ENCODE measurements at regions not wholly inside any gene's neighbourhood (a gene's known extent, or its start where the extent isn't known, plus 50 kb on each side); places are given as distances from the start of the nearest gene placed in this dataset.

DNA sequence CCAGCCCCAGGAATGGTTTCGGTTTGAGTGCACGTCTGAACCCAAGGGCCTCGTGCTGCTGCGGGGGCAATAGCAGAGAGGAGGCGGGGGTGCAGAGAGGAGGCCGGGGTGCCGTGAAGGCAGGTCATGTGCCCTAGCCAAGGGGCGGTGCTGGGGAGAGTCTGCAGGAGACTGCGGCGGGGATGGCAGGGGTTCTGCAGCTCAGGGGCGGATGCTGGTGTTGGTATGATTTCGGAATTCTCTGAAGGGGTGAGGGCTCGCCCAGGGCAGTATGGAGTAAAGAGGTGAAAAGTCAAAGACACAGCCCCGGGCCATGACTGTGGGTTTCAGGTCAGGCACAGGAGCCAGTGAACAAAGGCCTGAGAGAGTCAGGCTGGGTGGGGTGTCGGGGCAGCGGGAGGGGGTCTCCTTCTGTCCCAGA, 186.5 kb upstream of the HDAC4 start:
- WGBS: 89% methylated on average over 16 of the region's 16 CpGs
- H3K27me3 ChIP-seq (replicated peaks; ENCODE audit: insufficient read depth): no peaks in the 10 kb centered on the region
- no peak for DNase-seq (ENCODE audit: low spot score)
- no peak overlapping the region for H3K4me3 ChIP-seq
- intact Hi-C loops (cut with DNase I): no loop called here
- no peaks in the 10 kb centered on the region for H3K4me1 ChIP-seq (replicated peaks)
- H3K27ac ChIP-seq: no peak overlapping the region
- H3K36me3 ChIP-seq: no peaks in the 10 kb centered on the region
- TF ChIP-seq POLR2A (IDR thresholded peaks at IDR 0.05) (no peak), POLR2AphosphoS5 (IDR thresholded peaks at IDR 0.05) (no peak)
- TF ChIP-seq, protein P1, sequence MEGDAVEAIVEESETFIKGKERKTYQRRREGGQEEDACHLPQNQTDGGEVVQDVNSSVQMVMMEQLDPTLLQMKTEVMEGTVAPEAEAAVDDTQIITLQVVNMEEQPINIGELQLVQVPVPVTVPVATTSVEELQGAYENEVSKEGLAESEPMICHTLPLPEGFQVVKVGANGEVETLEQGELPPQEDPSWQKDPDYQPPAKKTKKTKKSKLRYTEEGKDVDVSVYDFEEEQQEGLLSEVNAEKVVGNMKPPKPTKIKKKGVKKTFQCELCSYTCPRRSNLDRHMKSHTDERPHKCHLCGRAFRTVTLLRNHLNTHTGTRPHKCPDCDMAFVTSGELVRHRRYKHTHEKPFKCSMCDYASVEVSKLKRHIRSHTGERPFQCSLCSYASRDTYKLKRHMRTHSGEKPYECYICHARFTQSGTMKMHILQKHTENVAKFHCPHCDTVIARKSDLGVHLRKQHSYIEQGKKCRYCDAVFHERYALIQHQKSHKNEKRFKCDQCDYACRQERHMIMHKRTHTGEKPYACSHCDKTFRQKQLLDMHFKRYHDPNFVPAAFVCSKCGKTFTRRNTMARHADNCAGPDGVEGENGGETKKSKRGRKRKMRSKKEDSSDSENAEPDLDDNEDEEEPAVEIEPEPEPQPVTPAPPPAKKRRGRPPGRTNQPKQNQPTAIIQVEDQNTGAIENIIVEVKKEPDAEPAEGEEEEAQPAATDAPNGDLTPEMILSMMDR (IDR thresholded peaks at IDR 0.05): no peak
- no peaks in the 10 kb centered on the region for H3K9me3 ChIP-seq

- intact Hi-C loops (cut with DNase I): no loop called here
- H3K27me3 ChIP-seq (replicated peaks; ENCODE audit: insufficient read depth): no peaks in the 10 kb centered on the region
- H3K9me3 ChIP-seq: no peaks in the 10 kb centered on the region
- H3K27ac ChIP-seq: no peak overlapping the region
- H3K4me1 ChIP-seq (replicated peaks): no peaks in the 10 kb centered on the region
- DNase-seq (ENCODE audit: low spot score): no peak
- H3K4me3 ChIP-seq: no peak overlapping the region
- no peaks in the 10 kb centered on the region for H3K36me3 ChIP-seq
- TF ChIP-seq, protein P1 (IDR thresholded peaks at IDR 0.05): no peak
- TF ChIP-seq POLR2AphosphoS5 (IDR thresholded peaks at IDR 0.05) (no peak), POLR2A (IDR thresholded peaks at IDR 0.05) (no peak)
- WGBS: 84% methylated on average over 22 of the region's 22 CpGs
Measured at GRCh38 chr2:239586651-239587310, 186.0 kb upstream of the HDAC4 start.

DNA sequence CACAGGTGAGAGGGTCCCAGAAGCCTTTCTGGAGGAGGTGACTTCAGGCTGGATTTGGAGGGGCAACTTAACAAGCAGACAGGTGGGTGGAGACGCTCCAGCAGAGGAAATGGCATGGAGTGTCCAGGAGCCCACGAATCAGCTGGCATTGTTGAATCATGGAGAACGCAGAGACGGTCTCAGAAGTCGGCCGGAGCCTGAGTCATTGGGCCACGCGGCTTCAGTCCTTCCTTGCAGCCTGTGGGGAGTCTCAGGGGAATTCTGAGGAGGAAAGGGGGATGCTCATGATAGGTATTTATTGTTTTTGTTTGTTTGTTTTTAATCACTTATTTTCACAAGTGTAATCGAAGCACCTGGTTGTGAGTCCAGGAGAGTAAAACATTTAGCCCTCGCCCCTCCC, 184.6 kb upstream of the HDAC4 start:
- Histone ChIP-seq H3K9me3 (no peaks in the 10 kb centered on the region), H3K27me3 (replicated peaks; ENCODE audit: insufficient read depth) (no peaks in the 10 kb centered on the region), H3K4me3 (no peak overlapping the region), H3K27ac (no peak overlapping the region), H3K36me3 (no peaks in the 10 kb centered on the region), H3K4me1 (replicated peaks) (no peaks in the 10 kb centered on the region)
- DNase-seq (ENCODE audit: low spot score): no peak
- 72% methylated on average over 10 of the region's 10 CpGs for WGBS
- TF ChIP-seq, protein P1 (IDR thresholded peaks at IDR 0.05): no peak
- no peak for TF ChIP-seq POLR2AphosphoS5 (IDR thresholded peaks at IDR 0.05)
- TF ChIP-seq POLR2A (IDR thresholded peaks at IDR 0.05): no peak
- intact Hi-C loops (cut with DNase I): no loop called here

DNA sequence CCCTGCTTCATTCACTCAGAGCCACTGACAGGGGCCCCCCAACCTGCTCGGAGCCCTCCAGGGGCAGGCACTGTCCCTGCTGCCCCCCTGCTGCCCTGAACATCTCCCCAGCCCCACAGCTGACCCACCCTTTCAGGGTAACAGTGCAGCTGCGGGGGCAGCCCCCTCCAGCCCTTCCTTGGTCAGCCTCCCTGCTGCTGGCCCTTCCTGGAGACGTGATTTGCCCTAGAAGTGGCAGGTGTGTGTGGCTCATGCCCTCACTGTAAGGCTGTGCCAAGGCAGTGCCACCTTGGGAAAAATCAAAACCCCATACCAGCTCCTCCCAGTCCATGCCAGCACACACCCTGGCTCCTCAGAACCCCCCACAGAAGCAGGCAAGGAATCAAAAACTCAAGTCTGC, 184.2 kb upstream of the HDAC4 start:
- no peaks in the 10 kb centered on the region for H3K4me1 ChIP-seq (replicated peaks)
- no peaks in the 10 kb centered on the region for H3K27me3 ChIP-seq (replicated peaks; ENCODE audit: insufficient read depth)
- H3K27ac ChIP-seq: no peak overlapping the region
- TF ChIP-seq POLR2AphosphoS5 (IDR thresholded peaks at IDR 0.05): no peak
- TF ChIP-seq, protein P1 (IDR thresholded peaks at IDR 0.05): no peak
- no peak for TF ChIP-seq POLR2A (IDR thresholded peaks at IDR 0.05)
- no peaks in the 10 kb centered on the region for H3K9me3 ChIP-seq
- intact Hi-C loops (cut with DNase I): no loop called here
- H3K36me3 ChIP-seq: no peaks in the 10 kb centered on the region
- DNase-seq (ENCODE audit: low spot score): no peak
- WGBS: 83% methylated on average over 3 of the region's 3 CpGs
- H3K4me3 ChIP-seq: no peak overlapping the region
